ENCODE measurements at regions not wholly inside any gene's neighbourhood (a gene's known extent, or its start where the extent isn't known, plus 50 kb on each side); places are given as distances from the start of the nearest gene placed in this dataset.

- no peak overlapping the region for H2AFZ ChIP-seq
- H3K27me3 ChIP-seq (ENCODE audit: control insufficient read depth, insufficient read depth, low read length): no peaks in the 10 kb centered on the region
- H3K4me2 ChIP-seq (ENCODE audit: low read length): no peak overlapping the region
- H3K9ac ChIP-seq: no peak overlapping the region
- H3K27ac ChIP-seq: no peak overlapping the region
- no peak overlapping the region for H3K4me3 ChIP-seq (ENCODE audit: low read depth, low read length)
- H3K4me1 ChIP-seq: no peaks in the 10 kb centered on the region
- TF ChIP-seq CTCF (IDR thresholded peaks at IDR 0.05): no peak
- H3K36me3 ChIP-seq (ENCODE audit: control insufficient read depth, insufficient read depth, low read length): no peaks in the 10 kb centered on the region
- no peaks in the 10 kb centered on the region for H3K79me2 ChIP-seq
- H3K9me3 ChIP-seq (ENCODE audit: control insufficient read depth, low read length): no peaks in the 10 kb centered on the region
Observed at GRCh38 chr10:129219364-129219763, 247.7 kb upstream of the MGMT start.

- H3K4me2 ChIP-seq (ENCODE audit: low read length): no peak overlapping the region
- no peak overlapping the region for H2AFZ ChIP-seq
- H3K4me3 ChIP-seq (ENCODE audit: low read depth, low read length): no peak overlapping the region
- H3K27me3 ChIP-seq (ENCODE audit: control insufficient read depth, insufficient read depth, low read length): no peaks in the 10 kb centered on the region
- no peaks in the 10 kb centered on the region for H3K79me2 ChIP-seq
- H3K9ac ChIP-seq: no peak overlapping the region
- H3K4me1 ChIP-seq: no peaks in the 10 kb centered on the region
- no peaks in the 10 kb centered on the region for H3K36me3 ChIP-seq (ENCODE audit: control insufficient read depth, insufficient read depth, low read length)
- TF ChIP-seq CTCF (IDR thresholded peaks at IDR 0.05): no peak
- H3K27ac ChIP-seq: no peak overlapping the region
- no peaks in the 10 kb centered on the region for H3K9me3 ChIP-seq (ENCODE audit: control insufficient read depth, low read length)
Observed at GRCh38 chr10:129222436-129222835, 244.6 kb upstream of the MGMT start.

DNA sequence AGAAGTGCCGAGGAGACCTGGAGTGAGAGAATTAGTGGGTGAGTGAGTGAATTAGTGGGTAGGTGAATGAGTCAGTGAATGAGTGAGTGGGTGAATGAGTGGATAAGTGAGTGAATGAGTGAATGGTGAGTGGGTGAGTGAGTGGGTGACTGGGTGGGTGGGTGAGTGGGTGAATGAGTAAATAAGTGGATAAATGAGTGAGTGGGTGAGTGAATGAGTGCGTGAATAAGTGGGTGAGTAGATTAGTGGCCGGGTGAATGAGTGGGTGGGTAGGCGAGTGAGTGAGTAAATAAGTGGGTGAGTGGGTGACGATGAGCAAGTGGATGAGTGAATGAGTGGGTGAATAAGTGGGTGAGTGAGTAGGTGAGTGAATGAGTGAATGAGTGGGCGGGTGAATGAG lies 243.7 kb upstream of the MGMT start:
- Histone ChIP-seq H2AFZ (no peak overlapping the region), H3K36me3 (ENCODE audit: control insufficient read depth, insufficient read depth, low read length) (no peaks in the 10 kb centered on the region), H3K79me2 (no peaks in the 10 kb centered on the region), H3K27me3 (ENCODE audit: control insufficient read depth, insufficient read depth, low read length) (no peaks in the 10 kb centered on the region), H3K9ac (no peak overlapping the region), H3K4me3 (ENCODE audit: low read depth, low read length) (no peak overlapping the region), H3K4me1 (no peaks in the 10 kb centered on the region), H3K27ac (no peak overlapping the region), H3K4me2 (ENCODE audit: low read length) (no peak overlapping the region), H3K9me3 (ENCODE audit: control insufficient read depth, low read length) (no peaks in the 10 kb centered on the region)
- no peak for TF ChIP-seq CTCF (IDR thresholded peaks at IDR 0.05)

- H3K27me3 ChIP-seq (ENCODE audit: control insufficient read depth, insufficient read depth, low read length): no peaks in the 10 kb centered on the region
- H3K79me2 ChIP-seq: no peaks in the 10 kb centered on the region
- no peak overlapping the region for H3K27ac ChIP-seq
- no peaks in the 10 kb centered on the region for H3K9me3 ChIP-seq (ENCODE audit: control insufficient read depth, low read length)
- no peak for TF ChIP-seq CTCF (IDR thresholded peaks at IDR 0.05)
- no peak overlapping the region for H3K4me2 ChIP-seq (ENCODE audit: low read length)
- no peaks in the 10 kb centered on the region for H3K4me1 ChIP-seq
- H3K4me3 ChIP-seq (ENCODE audit: low read depth, low read length): no peak overlapping the region
- no peak overlapping the region for H3K9ac ChIP-seq
- no peaks in the 10 kb centered on the region for H3K36me3 ChIP-seq (ENCODE audit: control insufficient read depth, insufficient read depth, low read length)
- no peak overlapping the region for H2AFZ ChIP-seq
Observed at GRCh38 chr10:129224065-129224464, 243.0 kb upstream of the MGMT start.

DNA sequence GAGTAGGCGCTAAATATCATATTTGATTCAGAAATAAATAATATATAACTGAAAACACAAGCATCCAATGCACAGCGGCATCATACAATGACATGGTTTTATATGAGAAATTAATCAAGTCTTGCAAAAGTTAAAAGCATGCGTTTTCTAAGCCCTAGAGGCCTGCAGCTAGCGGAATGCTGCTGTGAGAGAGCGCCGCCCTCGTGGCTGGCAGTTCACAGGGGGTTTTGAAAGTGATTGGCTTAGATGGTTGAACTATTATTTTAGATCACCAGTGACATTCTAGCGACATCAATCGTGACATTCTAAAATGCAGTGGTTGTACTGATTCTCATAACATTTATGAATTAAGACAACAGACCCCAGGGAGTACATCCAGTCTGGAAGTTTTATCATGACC lies 235.2 kb upstream of the MGMT start:
- no peak for TF ChIP-seq CTCF (IDR thresholded peaks at IDR 0.05)
- Histone ChIP-seq H3K36me3 (ENCODE audit: control insufficient read depth, insufficient read depth, low read length) (no peaks in the 10 kb centered on the region), H3K9ac (no peak overlapping the region), H3K9me3 (ENCODE audit: control insufficient read depth, low read length) (no peaks in the 10 kb centered on the region), H3K4me2 (ENCODE audit: low read length) (no peak overlapping the region), H3K4me3 (ENCODE audit: low read depth, low read length) (no peak overlapping the region), H3K27me3 (ENCODE audit: control insufficient read depth, insufficient read depth, low read length) (no peaks in the 10 kb centered on the region), H3K4me1 (no peaks in the 10 kb centered on the region), H3K27ac (no peak overlapping the region), H2AFZ (no peak overlapping the region), H3K79me2 (no peaks in the 10 kb centered on the region)

Measured in parathyroid adenoma (tissue), 2 donors.